C4-2B (cell line): ENCODE measurements at regions not wholly inside any gene's neighbourhood (a gene's known extent, or its start where the extent isn't known, plus 50 kb on each side); places are given as distances from the start of the nearest gene placed in this dataset.

Experiments
- ZFX ChIP-seq: fragments of 450-650 bp; IDR thresholded peaks from 2 replicates; pipeline ENCODE4 v1.6.1; 2017
- TF ChIP-seq, protein P1 (sequence below): fragments of 450-650 bp; conservative IDR thresholded peaks from 2 replicates; pipeline ENCODE4 v1.5.1; 2017; ENCODE audit warnings: mild to moderate bottlenecking

DNA sequence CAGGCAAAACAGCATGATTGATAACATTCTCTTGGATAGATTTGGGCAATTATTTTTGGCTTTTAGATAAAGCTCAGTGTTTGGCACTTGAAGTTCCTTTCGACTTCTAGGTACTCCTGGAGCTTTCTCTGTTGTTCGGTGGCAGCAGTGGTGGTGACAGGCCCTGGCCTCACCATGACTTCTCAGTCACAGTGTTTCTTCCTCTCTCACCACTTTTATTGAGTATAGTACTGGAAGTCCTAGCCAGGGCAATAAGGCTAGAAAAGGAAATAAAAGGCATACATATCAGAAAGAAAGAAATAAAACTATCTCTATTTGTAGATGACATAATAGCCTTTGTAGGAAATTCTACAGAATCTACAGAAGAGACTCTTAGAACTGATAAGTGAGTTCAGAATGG lies 101.2 kb upstream of the SIRPG start:
- TF ChIP-seq, protein P1, sequence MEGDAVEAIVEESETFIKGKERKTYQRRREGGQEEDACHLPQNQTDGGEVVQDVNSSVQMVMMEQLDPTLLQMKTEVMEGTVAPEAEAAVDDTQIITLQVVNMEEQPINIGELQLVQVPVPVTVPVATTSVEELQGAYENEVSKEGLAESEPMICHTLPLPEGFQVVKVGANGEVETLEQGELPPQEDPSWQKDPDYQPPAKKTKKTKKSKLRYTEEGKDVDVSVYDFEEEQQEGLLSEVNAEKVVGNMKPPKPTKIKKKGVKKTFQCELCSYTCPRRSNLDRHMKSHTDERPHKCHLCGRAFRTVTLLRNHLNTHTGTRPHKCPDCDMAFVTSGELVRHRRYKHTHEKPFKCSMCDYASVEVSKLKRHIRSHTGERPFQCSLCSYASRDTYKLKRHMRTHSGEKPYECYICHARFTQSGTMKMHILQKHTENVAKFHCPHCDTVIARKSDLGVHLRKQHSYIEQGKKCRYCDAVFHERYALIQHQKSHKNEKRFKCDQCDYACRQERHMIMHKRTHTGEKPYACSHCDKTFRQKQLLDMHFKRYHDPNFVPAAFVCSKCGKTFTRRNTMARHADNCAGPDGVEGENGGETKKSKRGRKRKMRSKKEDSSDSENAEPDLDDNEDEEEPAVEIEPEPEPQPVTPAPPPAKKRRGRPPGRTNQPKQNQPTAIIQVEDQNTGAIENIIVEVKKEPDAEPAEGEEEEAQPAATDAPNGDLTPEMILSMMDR: no peak
- TF ChIP-seq ZFX: no peak
